IMR-90 (cell line): ENCODE measurements at regions not wholly inside any gene's neighbourhood (a gene's known extent, or its start where the extent isn't known, plus 50 kb on each side); places are given as distances from the start of the nearest gene placed in this dataset.

Experiments used
- CEBPB ChIP-seq: IDR thresholded peaks from 2 replicates; pipeline ENCODE4 v1.6.1; 2012; ENCODE audit warnings: low read depth, low read length, improper control_type of control experiment
- CHD1 ChIP-seq: IDR thresholded peaks from 2 replicates; pipeline ENCODE4 v1.6.1; 2012; ENCODE audit warnings: low read depth, low read length, improper control_type of control experiment
- ELK1 ChIP-seq: fragments of 150-350 bp; IDR thresholded peaks from 2 replicates; pipeline ENCODE4 v1.6.1; 2016; ENCODE audit warnings: low read depth, mild to moderate bottlenecking, low read length, moderate library complexity, borderline replicate concordance
- FOS ChIP-seq: fragments of 150-350 bp; IDR thresholded peaks from 2 replicates; pipeline ENCODE4 v1.6.1; 2016; ENCODE audit warnings: low read depth, low read length
- MXI1 ChIP-seq: IDR thresholded peaks from 2 replicates; pipeline ENCODE4 v1.6.1; 2012; ENCODE audit warnings: low read depth, mild to moderate bottlenecking, low read length, moderate library complexity, borderline replicate concordance
- POLR2A ChIP-seq: IDR thresholded peaks from 2 replicates; pipeline ENCODE4 v1.6.1; 2012; ENCODE audit warnings: mild to moderate bottlenecking, low read depth, low read length
- RAD21 ChIP-seq: IDR thresholded peaks from 2 replicates; pipeline ENCODE4 v1.6.1; 2012; ENCODE audit warnings: low read length, improper control_type of control experiment
- TF ChIP-seq, protein P1 (sequence below): conservative IDR thresholded peaks from 2 replicates; pipeline ENCODE4 v1.5.1; 2012; ENCODE audit warnings: mild to moderate bottlenecking, low read depth, low read length, improper control_type of control experiment
- TF ChIP-seq, protein P2 (sequence below): fragments of 150-350 bp; IDR thresholded peaks from 2 replicates; pipeline ENCODE4 v1.6.1; 2017; ENCODE audit warnings: mild to moderate bottlenecking, antibody characterized with exemption, low read length, low read depth

- TF ChIP-seq, protein P1, sequence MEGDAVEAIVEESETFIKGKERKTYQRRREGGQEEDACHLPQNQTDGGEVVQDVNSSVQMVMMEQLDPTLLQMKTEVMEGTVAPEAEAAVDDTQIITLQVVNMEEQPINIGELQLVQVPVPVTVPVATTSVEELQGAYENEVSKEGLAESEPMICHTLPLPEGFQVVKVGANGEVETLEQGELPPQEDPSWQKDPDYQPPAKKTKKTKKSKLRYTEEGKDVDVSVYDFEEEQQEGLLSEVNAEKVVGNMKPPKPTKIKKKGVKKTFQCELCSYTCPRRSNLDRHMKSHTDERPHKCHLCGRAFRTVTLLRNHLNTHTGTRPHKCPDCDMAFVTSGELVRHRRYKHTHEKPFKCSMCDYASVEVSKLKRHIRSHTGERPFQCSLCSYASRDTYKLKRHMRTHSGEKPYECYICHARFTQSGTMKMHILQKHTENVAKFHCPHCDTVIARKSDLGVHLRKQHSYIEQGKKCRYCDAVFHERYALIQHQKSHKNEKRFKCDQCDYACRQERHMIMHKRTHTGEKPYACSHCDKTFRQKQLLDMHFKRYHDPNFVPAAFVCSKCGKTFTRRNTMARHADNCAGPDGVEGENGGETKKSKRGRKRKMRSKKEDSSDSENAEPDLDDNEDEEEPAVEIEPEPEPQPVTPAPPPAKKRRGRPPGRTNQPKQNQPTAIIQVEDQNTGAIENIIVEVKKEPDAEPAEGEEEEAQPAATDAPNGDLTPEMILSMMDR, result no peak
- no peak for TF ChIP-seq POLR2A
- TF ChIP-seq ELK1, result no peak
- TF ChIP-seq FOS, result no peak
- TF ChIP-seq, protein P2, sequence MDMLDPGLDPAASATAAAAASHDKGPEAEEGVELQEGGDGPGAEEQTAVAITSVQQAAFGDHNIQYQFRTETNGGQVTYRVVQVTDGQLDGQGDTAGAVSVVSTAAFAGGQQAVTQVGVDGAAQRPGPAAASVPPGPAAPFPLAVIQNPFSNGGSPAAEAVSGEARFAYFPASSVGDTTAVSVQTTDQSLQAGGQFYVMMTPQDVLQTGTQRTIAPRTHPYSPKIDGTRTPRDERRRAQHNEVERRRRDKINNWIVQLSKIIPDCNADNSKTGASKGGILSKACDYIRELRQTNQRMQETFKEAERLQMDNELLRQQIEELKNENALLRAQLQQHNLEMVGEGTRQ, result no peak
- TF ChIP-seq CEBPB, result no peak
- no peak for TF ChIP-seq CHD1
- TF ChIP-seq MXI1, result no peak
- TF ChIP-seq RAD21, result no peak
Observed at GRCh38 chr3:157754451-157754850, 251.2 kb upstream of the VEPH1 start.
